ENCODE measurements at regions not wholly inside any gene's neighbourhood (a gene's known extent, or its start where the extent isn't known, plus 50 kb on each side); places are given as distances from the start of the nearest gene placed in this dataset.

DNA sequence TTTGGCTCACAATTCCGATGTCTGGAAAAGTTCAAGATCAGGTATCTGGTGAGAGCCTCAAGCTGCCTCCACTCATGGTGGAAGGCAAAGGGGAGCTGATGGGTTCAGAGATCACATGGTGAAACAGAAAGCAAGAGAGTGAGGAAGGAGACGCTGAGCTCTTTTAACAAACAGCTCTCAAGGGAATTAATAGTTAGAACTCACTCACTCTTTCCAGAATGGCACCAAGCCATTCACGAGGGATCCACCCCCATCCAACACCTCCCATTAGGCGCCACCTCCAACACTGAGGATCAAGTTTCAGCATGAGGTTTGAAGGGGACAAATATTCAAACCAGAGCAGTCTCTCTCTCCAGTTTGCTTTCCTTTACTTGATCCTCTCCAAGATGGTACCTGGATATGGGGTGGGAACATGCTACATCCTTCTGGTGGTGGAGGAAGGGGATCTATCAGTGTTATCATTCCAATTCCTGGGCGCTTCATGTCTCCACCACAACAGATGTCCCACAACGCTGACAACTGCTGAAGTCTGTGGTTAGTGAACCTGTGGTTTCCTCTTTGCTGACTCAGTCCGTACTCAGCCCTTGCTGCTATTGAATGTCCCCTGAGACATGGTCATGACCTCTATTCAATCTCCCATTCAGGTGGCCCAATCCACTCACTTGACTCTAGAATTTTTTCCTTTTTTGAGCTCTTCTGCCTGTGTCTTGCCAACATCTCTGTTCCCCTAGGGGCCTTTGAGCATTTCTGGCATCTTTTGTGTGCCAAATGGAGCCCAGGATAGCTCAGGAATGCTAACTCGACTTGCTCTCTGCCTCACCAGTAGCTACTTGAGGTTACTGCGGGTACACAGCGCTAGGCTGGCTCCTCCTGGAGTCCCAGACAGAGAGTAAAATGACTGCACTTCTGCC lies 395.2 kb downstream of the MID1IP1 start:
- no peak for TF ChIP-seq POLR2A (IDR thresholded peaks at IDR 0.05; ENCODE audit: borderline replicate concordance, extremely low read depth, insufficient read depth, insufficient read length)
- TF ChIP-seq, protein P1, sequence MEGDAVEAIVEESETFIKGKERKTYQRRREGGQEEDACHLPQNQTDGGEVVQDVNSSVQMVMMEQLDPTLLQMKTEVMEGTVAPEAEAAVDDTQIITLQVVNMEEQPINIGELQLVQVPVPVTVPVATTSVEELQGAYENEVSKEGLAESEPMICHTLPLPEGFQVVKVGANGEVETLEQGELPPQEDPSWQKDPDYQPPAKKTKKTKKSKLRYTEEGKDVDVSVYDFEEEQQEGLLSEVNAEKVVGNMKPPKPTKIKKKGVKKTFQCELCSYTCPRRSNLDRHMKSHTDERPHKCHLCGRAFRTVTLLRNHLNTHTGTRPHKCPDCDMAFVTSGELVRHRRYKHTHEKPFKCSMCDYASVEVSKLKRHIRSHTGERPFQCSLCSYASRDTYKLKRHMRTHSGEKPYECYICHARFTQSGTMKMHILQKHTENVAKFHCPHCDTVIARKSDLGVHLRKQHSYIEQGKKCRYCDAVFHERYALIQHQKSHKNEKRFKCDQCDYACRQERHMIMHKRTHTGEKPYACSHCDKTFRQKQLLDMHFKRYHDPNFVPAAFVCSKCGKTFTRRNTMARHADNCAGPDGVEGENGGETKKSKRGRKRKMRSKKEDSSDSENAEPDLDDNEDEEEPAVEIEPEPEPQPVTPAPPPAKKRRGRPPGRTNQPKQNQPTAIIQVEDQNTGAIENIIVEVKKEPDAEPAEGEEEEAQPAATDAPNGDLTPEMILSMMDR (IDR thresholded peaks at IDR 0.05 in 2 of 3, conservative IDR thresholded peaks at IDR 0.05 in 1 of 3; ENCODE audit: borderline replicate concordance in 1 of 3, insufficient read depth in 1 of 3, low read depth in 2 of 3, low read length in 2 of 3): no peak
- TF ChIP-seq, protein P2, sequence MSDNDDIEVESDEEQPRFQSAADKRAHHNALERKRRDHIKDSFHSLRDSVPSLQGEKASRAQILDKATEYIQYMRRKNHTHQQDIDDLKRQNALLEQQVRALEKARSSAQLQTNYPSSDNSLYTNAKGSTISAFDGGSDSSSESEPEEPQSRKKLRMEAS (IDR thresholded peaks at IDR 0.05): no peak

Measured in HCT116 (cell line).